ENCODE measurements at regions not wholly inside any gene's neighbourhood (a gene's known extent, or its start where the extent isn't known, plus 50 kb on each side); places are given as distances from the start of the nearest gene placed in this dataset.

- TF ChIP-seq CTCF (IDR thresholded peaks at IDR 0.05) (no peak), POLR2A (IDR thresholded peaks at IDR 0.05) (no peak)
Measured at GRCh38 chr11:8745431-8746253, 63.0 kb downstream of the RPL27A start.

All from right lobe of liver (tissue), 4 donors.